ENCODE measurements at regions not wholly inside any gene's neighbourhood (a gene's known extent, or its start where the extent isn't known, plus 50 kb on each side); places are given as distances from the start of the nearest gene placed in this dataset.

DNA sequence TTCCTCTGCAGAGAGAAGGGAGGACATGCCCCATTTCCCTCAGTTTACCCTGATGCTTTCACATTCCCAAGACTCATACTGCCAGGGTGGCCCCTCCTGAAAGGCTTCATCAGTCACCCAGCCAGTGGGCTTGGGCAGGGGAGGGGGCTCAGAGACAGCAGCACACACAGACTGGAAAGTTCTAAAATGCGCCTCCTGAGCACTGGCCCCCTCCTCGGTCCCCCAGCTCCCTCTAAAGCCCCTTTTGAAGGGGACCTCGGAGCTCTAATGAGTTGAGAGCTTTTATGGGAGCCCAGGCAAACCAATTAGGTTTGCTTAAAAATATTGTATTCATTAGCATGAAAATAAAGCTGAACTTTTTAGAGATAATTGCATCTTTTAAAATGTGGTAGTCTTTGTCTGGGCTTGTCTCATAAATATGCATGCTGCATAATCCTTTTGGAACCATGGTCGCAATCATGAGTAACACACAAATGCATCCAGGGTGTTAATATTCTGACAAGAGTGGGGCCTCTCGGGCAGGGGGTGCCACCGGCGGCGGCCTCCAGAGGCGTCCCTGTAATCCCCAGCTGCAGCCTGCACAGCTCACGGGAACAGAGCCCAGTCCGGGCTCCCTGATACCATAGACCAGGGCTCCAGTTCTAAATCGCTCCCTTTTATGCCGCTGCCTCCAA, 78.5 kb downstream of the RPLP1 start:
- DNase-seq (ENCODE audit: low spot score) = peak; percentile 50

- no peak for DNase-seq (ENCODE audit: low spot score)
These were observed 79.0 kb downstream of the RPLP1 start for GRCh38 chr15:69531665-69532027.

GRCh38 chr15:69532066-69532465, 79.4 kb downstream of the RPLP1 start:
- no peak for DNase-seq (ENCODE audit: low spot score)

DNA sequence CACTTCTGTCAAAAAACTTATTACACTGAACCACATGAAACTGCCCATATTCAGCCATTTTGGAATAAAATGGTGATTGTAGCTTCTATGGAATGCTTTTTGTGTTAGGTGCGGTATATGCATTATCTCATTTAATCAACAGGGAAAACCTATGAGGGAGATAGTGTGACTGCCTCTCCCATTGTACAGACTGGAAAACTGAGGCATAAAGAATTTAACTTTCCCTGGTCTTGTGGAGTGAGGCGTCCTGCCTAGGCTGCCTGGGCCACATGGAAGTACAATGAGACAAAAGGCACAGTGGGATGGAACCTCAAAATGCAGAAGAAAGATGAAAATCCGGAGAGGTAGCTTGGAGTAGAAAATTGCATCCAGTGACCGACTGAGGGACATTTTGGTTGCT, 80.2 kb downstream of the RPLP1 start:
- no peak for DNase-seq (ENCODE audit: low spot score)

- DNase-seq (ENCODE audit: low spot score) = no peak
These were observed 80.9 kb downstream of the RPLP1 start for GRCh38 chr15:69533522-69533921.

DNA sequence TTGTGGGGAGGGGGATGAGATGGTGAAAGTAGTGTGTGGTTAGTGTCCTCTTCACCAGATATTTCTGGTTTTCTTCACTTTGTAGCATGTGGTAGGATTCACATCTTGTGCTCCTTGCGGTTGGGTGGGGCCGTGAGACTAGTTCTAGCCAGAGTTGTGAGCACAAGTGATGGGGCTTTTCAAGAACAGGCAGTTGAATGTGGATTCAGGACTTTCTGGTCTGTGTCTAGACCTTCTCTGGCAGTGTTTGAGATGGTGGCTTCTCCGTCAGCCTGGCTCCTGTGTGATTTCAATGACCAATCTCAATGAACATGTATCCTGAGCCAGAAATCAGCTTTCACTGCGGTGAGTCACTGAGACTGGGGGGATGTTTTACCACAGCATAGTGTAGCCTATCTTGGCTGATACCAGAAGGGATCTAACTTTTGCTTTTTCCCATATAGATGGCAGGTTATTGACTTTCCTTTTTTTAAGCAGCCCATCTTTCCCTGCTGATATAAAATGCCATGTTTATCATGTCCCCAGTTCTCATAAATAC, 82.6 kb downstream of the RPLP1 start:
- DNase-seq (ENCODE audit: low spot score) = no peak

GRCh38 chr15:69535998-69536397, 83.4 kb downstream of the RPLP1 start:
- DNase-seq (ENCODE audit: low spot score) = no peak

- DNase-seq (ENCODE audit: low spot score) = no peak
These were observed 84.3 kb downstream of the RPLP1 start for GRCh38 chr15:69536726-69537512.

DNA sequence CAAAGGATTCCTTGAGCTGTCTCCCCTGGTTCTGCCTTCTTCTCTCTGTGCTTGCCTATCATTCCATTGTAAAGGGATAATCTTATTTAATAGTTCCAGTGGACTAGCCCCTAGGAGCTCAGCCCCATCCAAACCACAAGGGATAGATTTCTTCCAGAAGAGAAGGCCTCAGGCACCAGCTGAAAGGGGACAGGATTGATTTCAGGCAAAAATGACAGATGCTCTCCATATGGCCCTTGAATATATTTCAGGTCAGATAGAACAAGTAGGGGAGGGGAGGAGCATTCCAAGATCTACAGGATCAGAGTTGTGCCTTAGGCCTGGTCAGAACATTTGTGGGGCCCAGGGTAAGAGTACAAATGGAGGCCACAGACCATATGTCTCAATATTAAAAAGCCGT, 85.3 kb downstream of the RPLP1 start:
- no peak for DNase-seq (ENCODE audit: low spot score)

GRCh38 chr15:69538379-69538778, 85.8 kb downstream of the RPLP1 start:
- no peak for DNase-seq (ENCODE audit: low spot score)

GRCh38 chr15:69539345-69539744, 86.7 kb downstream of the RPLP1 start:
- no peak for DNase-seq (ENCODE audit: low spot score)

GRCh38 chr15:69540622-69541021, 88.0 kb downstream of the RPLP1 start:
- no peak for DNase-seq (ENCODE audit: low spot score)

DNA sequence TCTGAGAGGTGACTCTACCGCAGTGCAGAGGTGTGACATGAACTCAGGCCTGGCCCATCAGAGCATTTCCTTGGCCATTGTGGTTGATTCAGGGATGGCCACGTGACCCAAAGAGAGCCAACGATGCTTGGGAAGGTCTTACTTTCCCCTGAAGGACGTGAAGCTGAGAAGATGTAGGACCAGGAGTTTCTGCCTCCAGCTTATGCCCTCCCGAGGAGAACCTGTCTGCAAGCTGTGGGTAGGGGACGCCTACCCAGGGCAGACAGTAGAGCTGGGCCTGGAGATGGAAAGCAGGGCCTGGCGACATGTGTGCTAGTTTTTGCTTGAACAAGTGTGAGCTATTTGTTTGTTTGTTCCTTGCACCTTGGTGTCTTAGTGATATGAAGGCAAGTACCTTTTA, 89.4 kb downstream of the RPLP1 start:
- DNase-seq (ENCODE audit: low spot score) = no peak

DNA sequence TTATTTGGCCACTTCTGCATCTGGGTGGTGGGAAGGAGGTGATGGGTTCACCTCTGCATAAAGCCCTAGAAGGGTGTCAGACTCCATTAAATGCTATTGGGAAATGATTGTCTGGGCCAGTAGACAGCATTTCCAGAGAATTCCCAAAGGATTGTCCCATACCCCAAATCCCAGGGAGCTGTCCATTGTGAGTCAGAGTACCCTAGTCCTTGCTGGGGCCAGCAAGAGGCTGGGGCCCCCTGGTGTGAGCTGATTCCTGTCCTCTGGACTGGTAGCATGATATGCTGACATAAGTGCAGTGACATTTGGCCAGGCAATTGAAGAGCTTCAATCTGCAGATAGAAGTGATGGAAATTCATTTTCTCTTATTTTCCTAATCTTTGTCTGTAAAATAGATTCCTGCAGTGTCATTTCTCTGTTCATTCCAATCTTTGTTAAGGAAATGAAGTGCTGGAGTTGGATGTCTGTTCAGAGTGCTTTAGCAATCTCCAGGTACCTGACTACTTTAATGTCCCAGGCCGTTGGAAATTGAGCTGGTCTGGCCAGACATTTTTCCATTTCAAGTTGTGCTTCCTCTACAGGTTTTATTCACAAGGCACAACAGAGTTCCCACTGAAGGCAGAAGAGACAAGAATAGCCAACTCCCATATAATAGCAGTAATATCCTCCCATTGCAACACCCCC, 91.2 kb downstream of the RPLP1 start:
- DNase-seq (ENCODE audit: low spot score) = no peak

GRCh38 chr15:69544365-69545113, 91.9 kb downstream of the RPLP1 start:
- no peak for DNase-seq (ENCODE audit: low spot score)

GRCh38 chr15:69546182-69546581, 93.6 kb downstream of the RPLP1 start:
- DNase-seq (ENCODE audit: low spot score) = no peak

DNA sequence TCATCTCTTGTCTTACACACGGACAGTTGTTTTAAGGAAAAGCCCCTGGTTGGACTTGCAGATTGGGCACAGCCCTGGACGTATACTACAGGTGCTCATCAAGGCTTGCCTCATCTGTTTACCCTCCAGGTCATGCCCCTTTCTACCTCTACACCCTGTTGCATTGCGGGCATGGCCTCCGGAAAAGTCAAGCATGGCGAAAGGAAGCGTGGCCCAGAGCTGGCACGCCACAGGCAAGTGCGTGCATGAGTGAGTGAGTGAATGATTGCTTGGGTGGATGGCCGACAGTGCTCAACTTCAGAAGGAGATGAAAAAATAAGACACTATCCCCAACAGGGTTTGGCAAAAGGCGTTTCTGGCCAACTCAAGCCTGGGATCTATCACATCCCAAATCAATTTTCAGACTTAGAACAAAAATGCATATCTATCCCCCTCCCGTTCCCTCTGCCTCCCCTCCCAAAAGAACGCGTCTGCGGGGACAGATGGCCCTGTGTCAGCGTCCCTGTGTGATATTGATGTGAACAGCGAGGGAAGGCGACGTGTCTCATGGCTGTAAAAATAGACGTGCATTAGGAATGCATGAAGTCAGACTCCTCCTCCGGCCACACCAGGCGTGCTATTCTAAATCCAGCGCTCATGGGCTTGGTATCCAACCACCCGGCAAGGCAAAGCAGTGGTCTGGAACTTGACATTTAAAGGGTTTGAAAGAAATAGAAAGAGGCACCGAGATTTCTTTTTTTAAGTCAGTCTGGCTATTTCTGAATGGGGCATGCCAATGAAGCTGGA, 96.0 kb downstream of the RPLP1 start:
- no peak for DNase-seq (ENCODE audit: low spot score)

- DNase-seq (ENCODE audit: low spot score) = no peak
These were observed 98.9 kb downstream of the RPLP1 start for GRCh38 chr15:69551391-69552056.

DNA sequence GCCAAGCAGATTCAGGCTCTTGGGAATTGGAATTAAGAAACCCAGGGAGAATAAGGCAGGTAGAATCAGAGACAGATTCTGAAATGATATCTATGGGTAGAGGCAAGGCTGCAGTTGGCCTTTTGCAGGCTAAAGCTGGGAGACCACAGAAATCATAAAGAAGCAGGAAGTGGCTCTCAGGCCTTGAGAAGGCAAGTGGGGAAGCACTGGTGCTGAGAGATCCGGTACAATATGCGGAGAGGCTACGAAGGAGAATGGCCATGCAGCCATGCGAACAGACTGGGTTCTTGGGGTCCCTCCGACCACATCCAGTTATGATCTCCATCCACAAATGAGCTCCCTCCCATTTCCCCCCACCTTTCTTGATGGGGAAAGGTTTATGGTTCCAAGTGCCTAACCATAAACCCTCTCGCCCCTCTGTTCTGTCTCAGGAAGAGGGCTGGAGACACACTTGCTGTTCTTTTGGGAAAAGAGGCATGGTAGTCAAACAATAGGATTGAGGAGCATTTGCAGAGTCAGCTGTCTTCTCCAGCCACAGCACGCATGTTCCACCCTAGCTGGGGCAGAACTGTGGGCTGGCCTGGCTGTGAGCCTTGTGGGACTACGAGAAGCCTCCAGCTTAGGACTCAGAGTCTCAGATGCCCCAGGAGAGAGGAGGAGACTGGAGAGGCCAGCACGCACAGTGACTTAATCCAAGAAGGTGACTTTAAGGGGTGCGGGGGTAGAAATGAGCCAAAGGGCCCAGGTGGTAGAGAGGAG, 99.6 kb downstream of the RPLP1 start:
- no peak for DNase-seq (ENCODE audit: low spot score)

- no peak for DNase-seq (ENCODE audit: low spot score)
These were observed 101.1 kb downstream of the RPLP1 start for GRCh38 chr15:69553686-69554085.

Measured in putamen (tissue), 1 donor.